Subcutaneous abdominal adipose tissue (tissue), 5 donors: ENCODE measurements at regions not wholly inside any gene's neighbourhood (a gene's known extent, or its start where the extent isn't known, plus 50 kb on each side); places are given as distances from the start of the nearest gene placed in this dataset.

Experiments
- H3K27ac ChIP-seq: one replicate; pipeline ENCODE4 v1.7.0; 2013; ENCODE audit warnings: low read depth, mild to moderate bottlenecking, inconsistent platforms, low read length, moderate library complexity
- H3K27me3 ChIP-seq, 5 donors: one replicate each; pipeline ENCODE4 v1.7.0; 2013; ENCODE audit warnings: low read length in 5 of 5, inconsistent platforms in 1 of 5; ENCODE audit not compliant: control insufficient read depth in 5 of 5, insufficient read depth in 4 of 5
- H3K36me3 ChIP-seq, 5 donors: one replicate each; pipeline ENCODE4 v1.7.0; 2013; ENCODE audit warnings: low read length in 5 of 5; ENCODE audit not compliant: control insufficient read depth in 5 of 5, insufficient read depth in 5 of 5
- H3K4me1 ChIP-seq, 5 donors: one replicate each; pipeline ENCODE4 v1.7.0; 2013; ENCODE audit warnings: low read length in 5 of 5, mild to moderate bottlenecking in 3 of 5, moderate library complexity in 1 of 5; ENCODE audit not compliant: control insufficient read depth in 5 of 5, insufficient read depth in 5 of 5
- H3K4me3 ChIP-seq, 5 donors: one replicate each; pipeline ENCODE4 v1.7.0; 2013; ENCODE audit warnings: low read length in 5 of 5, low read depth in 1 of 5
- H3K9ac ChIP-seq, 5 donors: one replicate each; pipeline ENCODE4 v1.7.0; 2013; ENCODE audit warnings: low read length in 5 of 5, mild to moderate bottlenecking in 4 of 5, moderate library complexity in 3 of 5
- H3K9me3 ChIP-seq, 5 donors: one replicate each; pipeline ENCODE4 v1.7.0; 2013; ENCODE audit warnings: low read length in 5 of 5; ENCODE audit not compliant: control insufficient read depth in 5 of 5
- donor health status: healthy.
- donor health status: healthy.
- donor health status: healthy.
- donor health status: healthy.
- donor health status: healthy.

GRCh38 chr13:73898276-73898675, 235.9 kb downstream of the KLF12 start:
- Histone ChIP-seq H3K9ac (no peak overlapping the region), H3K4me3 (no peak overlapping the region), H3K4me1 (no peaks in the 10 kb centered on the region), H3K36me3 (no peaks in the 10 kb centered on the region), H3K27ac (no peak overlapping the region), H3K9me3 (no peaks in the 10 kb centered on the region), H3K27me3 (no peaks in the 10 kb centered on the region)

GRCh38 chr13:73894995-73895571, 239.1 kb downstream of the KLF12 start:
- Histone ChIP-seq H3K27me3 (no peaks in the 10 kb centered on the region), H3K36me3 (no peaks in the 10 kb centered on the region), H3K9ac (no peak overlapping the region), H3K4me1 (no peaks in the 10 kb centered on the region), H3K27ac (no peak overlapping the region), H3K9me3 (no peaks in the 10 kb centered on the region), H3K4me3 (no peak overlapping the region)

- H3K4me3 ChIP-seq = no peak overlapping the region
- H3K27me3 ChIP-seq = no peaks in the 10 kb centered on the region
- no peaks in the 10 kb centered on the region for H3K4me1 ChIP-seq
- no peaks in the 10 kb centered on the region for H3K9me3 ChIP-seq
- H3K27ac ChIP-seq = no peak overlapping the region
- H3K9ac ChIP-seq = no peak overlapping the region
- no peaks in the 10 kb centered on the region for H3K36me3 ChIP-seq
Observed at GRCh38 chr13:73893833-73894232, 240.4 kb downstream of the KLF12 start.

- no peak overlapping the region for H3K9ac ChIP-seq
- no peaks in the 10 kb centered on the region for H3K27me3 ChIP-seq
- H3K36me3 ChIP-seq = no peaks in the 10 kb centered on the region
- H3K4me3 ChIP-seq = no peak overlapping the region
- H3K27ac ChIP-seq = no peak overlapping the region
- H3K9me3 ChIP-seq = no peaks in the 10 kb centered on the region
- no peaks in the 10 kb centered on the region for H3K4me1 ChIP-seq
Observed at GRCh38 chr13:73891805-73892204, 242.4 kb downstream of the KLF12 start.

GRCh38 chr13:73883162-73883561, 251.0 kb downstream of the KLF12 start:
- no peak overlapping the region for H3K9ac ChIP-seq

GRCh38 chr13:73880365-73880764, 253.8 kb downstream of the KLF12 start:
- Histone ChIP-seq H3K9me3 (no peaks in the 10 kb centered on the region), H3K9ac (no peak overlapping the region), H3K36me3 (no peaks in the 10 kb centered on the region), H3K4me1 (no peaks in the 10 kb centered on the region), H3K4me3 (no peak overlapping the region), H3K27me3 (no peaks in the 10 kb centered on the region), H3K27ac (no peak overlapping the region)

More at GRCh38 chr13:73883162-73883561, 251.0 kb downstream of the KLF12 start:
- Histone ChIP-seq H3K27me3 (no peaks in the 10 kb centered on the region), H3K9me3 (no peaks in the 10 kb centered on the region), H3K4me3 (no peak overlapping the region), H3K36me3 (no peaks in the 10 kb centered on the region), H3K4me1 (no peaks in the 10 kb centered on the region), H3K27ac (no peak overlapping the region)

GRCh38 chr13:73879346-73880015, 254.7 kb downstream of the KLF12 start:
- H3K9me3 ChIP-seq = no peaks in the 10 kb centered on the region
- H3K36me3 ChIP-seq = no peaks in the 10 kb centered on the region
- H3K27ac ChIP-seq = no peak overlapping the region
- H3K9ac ChIP-seq = no peak overlapping the region
- H3K4me3 ChIP-seq = no peak overlapping the region
- H3K4me1 ChIP-seq = no peaks in the 10 kb centered on the region
- H3K27me3 ChIP-seq = no peaks in the 10 kb centered on the region

GRCh38 chr13:73877399-73877798, 256.8 kb downstream of the KLF12 start:
- Histone ChIP-seq H3K27ac (no peak overlapping the region), H3K27me3 (no peaks in the 10 kb centered on the region), H3K9ac (no peak overlapping the region), H3K4me1 (no peaks in the 10 kb centered on the region), H3K36me3 (no peaks in the 10 kb centered on the region), H3K9me3 (no peaks in the 10 kb centered on the region), H3K4me3 (no peak overlapping the region)

GRCh38 chr13:73876323-73876722, 257.9 kb downstream of the KLF12 start:
- H3K36me3 ChIP-seq = no peaks in the 10 kb centered on the region
- H3K4me3 ChIP-seq = no peak overlapping the region
- H3K27ac ChIP-seq = no peak overlapping the region
- H3K27me3 ChIP-seq = no peaks in the 10 kb centered on the region
- H3K4me1 ChIP-seq = no peaks in the 10 kb centered on the region
- no peak overlapping the region for H3K9ac ChIP-seq
- no peaks in the 10 kb centered on the region for H3K9me3 ChIP-seq

GRCh38 chr13:73873940-73874830, 260.0 kb downstream of the KLF12 start:
- Histone ChIP-seq H3K9me3 (no peaks in the 10 kb centered on the region), H3K9ac (no peak overlapping the region), H3K36me3 (no peaks in the 10 kb centered on the region), H3K4me1 (no peaks in the 10 kb centered on the region), H3K27ac (no peak overlapping the region), H3K27me3 (no peaks in the 10 kb centered on the region), H3K4me3 (no peak overlapping the region)
